ENCODE measurements at regions not wholly inside any gene's neighbourhood (a gene's known extent, or its start where the extent isn't known, plus 50 kb on each side); places are given as distances from the start of the nearest gene placed in this dataset.

GRCh38 chr18:48472610-48473009, 63.4 kb upstream of the ZBTB7C start:
- Histone ChIP-seq H3K4me2 (ENCODE audit: low read length) (no peak overlapping the region), H3K4me1 (ENCODE audit: insufficient read depth, low read length, severe bottlenecking) (no peaks in the 10 kb centered on the region), H3K4me3 (ENCODE audit: low read depth, low read length, poor library complexity, severe bottlenecking) (no peak overlapping the region), H3K79me2 (ENCODE audit: insufficient read depth, low read length) (no peaks in the 10 kb centered on the region), H3F3A (ENCODE audit: insufficient read depth, low read length) (no peaks in the 10 kb centered on the region), H4K20me1 (ENCODE audit: insufficient read depth, low read length) (no peaks in the 10 kb centered on the region), H3K36me3 (ENCODE audit: insufficient read depth, low read length) (no peaks in the 10 kb centered on the region), H2AFZ (ENCODE audit: low read length) (no peak overlapping the region), H3K9ac (ENCODE audit: low read length) (no peak overlapping the region), H3K27me3 (ENCODE audit: insufficient read depth, low read length) (no peaks in the 10 kb centered on the region), H3K9me2 (ENCODE audit: low read depth, low read length) (no peaks in the 10 kb centered on the region), H3K9me3 (ENCODE audit: low read length) (no peaks in the 10 kb centered on the region), H3K27ac (ENCODE audit: low read depth, low read length, poor library complexity, severe bottlenecking) (no peak overlapping the region)
- no peak for TF ChIP-seq EZH2 (IDR thresholded peaks at IDR 0.05; ENCODE audit: borderline replicate concordance, low read length)
- TF ChIP-seq CTCF (IDR thresholded peaks at IDR 0.05; ENCODE audit: low read length): no peak

- Histone ChIP-seq H3K79me2 (ENCODE audit: insufficient read depth, low read length) (no peaks in the 10 kb centered on the region), H3K27ac (ENCODE audit: low read depth, low read length, poor library complexity, severe bottlenecking) (no peak overlapping the region), H3K4me1 (ENCODE audit: insufficient read depth, low read length, severe bottlenecking) (no peaks in the 10 kb centered on the region), H3K9me2 (ENCODE audit: low read depth, low read length) (no peaks in the 10 kb centered on the region), H2AFZ (ENCODE audit: low read length) (no peak overlapping the region), H3K36me3 (ENCODE audit: insufficient read depth, low read length) (no peaks in the 10 kb centered on the region), H3K27me3 (ENCODE audit: insufficient read depth, low read length) (no peaks in the 10 kb centered on the region), H3K9ac (ENCODE audit: low read length) (no peak overlapping the region), H3K9me3 (ENCODE audit: low read length) (no peaks in the 10 kb centered on the region), H3F3A (ENCODE audit: insufficient read depth, low read length) (no peaks in the 10 kb centered on the region), H4K20me1 (ENCODE audit: insufficient read depth, low read length) (no peaks in the 10 kb centered on the region), H3K4me2 (ENCODE audit: low read length) (no peak overlapping the region), H3K4me3 (ENCODE audit: low read depth, low read length, poor library complexity, severe bottlenecking) (no peak overlapping the region)
- TF ChIP-seq EZH2 (IDR thresholded peaks at IDR 0.05; ENCODE audit: borderline replicate concordance, low read length): no peak
- no peak for TF ChIP-seq CTCF (IDR thresholded peaks at IDR 0.05; ENCODE audit: low read length)
These were observed 61.4 kb upstream of the ZBTB7C start for GRCh38 chr18:48470484-48471180.

- no peak overlapping the region for H3K4me2 ChIP-seq (ENCODE audit: low read length)
These were observed 59.0 kb upstream of the ZBTB7C start for GRCh38 chr18:48468151-48468550.

More at GRCh38 chr18:48468151-48468550, 59.0 kb upstream of the ZBTB7C start:
- H2AFZ ChIP-seq (ENCODE audit: low read length): no peak overlapping the region
- H3F3A ChIP-seq (ENCODE audit: insufficient read depth, low read length): no peaks in the 10 kb centered on the region
- H3K79me2 ChIP-seq (ENCODE audit: insufficient read depth, low read length): no peaks in the 10 kb centered on the region
- H4K20me1 ChIP-seq (ENCODE audit: insufficient read depth, low read length): no peaks in the 10 kb centered on the region
- no peaks in the 10 kb centered on the region for H3K27me3 ChIP-seq (ENCODE audit: insufficient read depth, low read length)
- H3K36me3 ChIP-seq (ENCODE audit: insufficient read depth, low read length): no peaks in the 10 kb centered on the region
- TF ChIP-seq CTCF (IDR thresholded peaks at IDR 0.05; ENCODE audit: low read length) (no peak), EZH2 (IDR thresholded peaks at IDR 0.05; ENCODE audit: borderline replicate concordance, low read length) (no peak)
- H3K4me1 ChIP-seq (ENCODE audit: insufficient read depth, low read length, severe bottlenecking): no peaks in the 10 kb centered on the region
- H3K4me3 ChIP-seq (ENCODE audit: low read depth, low read length, poor library complexity, severe bottlenecking): no peak overlapping the region
- no peak overlapping the region for H3K27ac ChIP-seq (ENCODE audit: low read depth, low read length, poor library complexity, severe bottlenecking)
- no peaks in the 10 kb centered on the region for H3K9me2 ChIP-seq (ENCODE audit: low read depth, low read length)
- no peak overlapping the region for H3K9ac ChIP-seq (ENCODE audit: low read length)
- H3K9me3 ChIP-seq (ENCODE audit: low read length): no peaks in the 10 kb centered on the region
